Keratinocyte (primary cell): ENCODE measurements at regions not wholly inside any gene's neighbourhood (a gene's known extent, or its start where the extent isn't known, plus 50 kb on each side); places are given as distances from the start of the nearest gene placed in this dataset.

Source experiments
- EZH2 ChIP-seq: IDR thresholded peaks from one replicate; pipeline ENCODE4 v1.6.1; 2012; ENCODE audit warnings: inconsistent platforms, mild to moderate bottlenecking, low read length, moderate library complexity
- TF ChIP-seq, protein P1 (sequence below), 3 experiments: IDR thresholded peaks in 1 of 3; conservative IDR thresholded peaks in 1 of 3; optimal IDR thresholded peaks in 1 of 3; 2 replicates in 2 of 3; 3 replicates in 1 of 3; pipeline versions ENCODE3 to v1.5.1; 2011; ENCODE audit warnings: low read length in 3 of 3, mild to moderate bottlenecking in 3 of 3, moderate library complexity in 2 of 3, control low read depth in 1 of 3, inconsistent platforms in 1 of 3; ENCODE audit not compliant: insufficient read depth in 2 of 3; ENCODE audit errors: extremely low read depth in 1 of 3

DNA sequence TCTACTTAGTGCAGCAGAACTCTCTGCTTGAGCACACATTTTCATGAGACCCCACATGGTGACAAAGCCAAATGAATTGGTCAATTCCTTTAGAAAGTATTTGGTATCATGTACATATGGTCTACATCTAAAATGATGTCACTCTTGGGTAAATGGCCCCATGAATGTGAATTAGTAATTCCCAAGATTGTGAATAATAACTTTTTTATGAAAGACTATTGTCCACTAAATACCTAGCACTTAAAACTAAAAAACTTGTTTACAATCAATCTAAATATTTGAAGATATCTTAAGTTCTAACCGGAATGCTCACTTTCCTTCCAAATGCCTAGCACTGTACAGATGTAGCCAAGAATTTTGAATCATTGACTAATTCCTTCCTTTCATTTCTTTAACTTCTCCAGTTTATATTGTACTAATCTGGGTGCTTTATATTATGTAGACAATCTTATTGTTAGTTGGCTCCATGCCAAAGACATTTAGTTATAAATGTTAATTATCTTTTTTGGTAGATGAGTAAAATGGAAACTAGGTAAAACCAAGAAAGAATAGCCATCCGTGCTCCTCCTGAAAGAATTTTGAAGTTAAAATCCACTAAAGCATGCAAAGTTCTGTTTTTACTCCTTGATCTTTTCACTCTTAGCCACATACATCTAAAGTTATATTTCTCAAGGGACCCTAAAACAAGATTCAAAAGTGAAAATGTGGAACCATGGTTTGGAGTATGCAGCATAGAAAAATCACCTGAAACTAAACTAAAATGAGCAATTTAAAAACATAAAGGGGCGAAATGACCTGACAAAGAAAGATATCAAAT lies 145.0 kb upstream of the ARHGAP20 start:
- TF ChIP-seq, protein P1, sequence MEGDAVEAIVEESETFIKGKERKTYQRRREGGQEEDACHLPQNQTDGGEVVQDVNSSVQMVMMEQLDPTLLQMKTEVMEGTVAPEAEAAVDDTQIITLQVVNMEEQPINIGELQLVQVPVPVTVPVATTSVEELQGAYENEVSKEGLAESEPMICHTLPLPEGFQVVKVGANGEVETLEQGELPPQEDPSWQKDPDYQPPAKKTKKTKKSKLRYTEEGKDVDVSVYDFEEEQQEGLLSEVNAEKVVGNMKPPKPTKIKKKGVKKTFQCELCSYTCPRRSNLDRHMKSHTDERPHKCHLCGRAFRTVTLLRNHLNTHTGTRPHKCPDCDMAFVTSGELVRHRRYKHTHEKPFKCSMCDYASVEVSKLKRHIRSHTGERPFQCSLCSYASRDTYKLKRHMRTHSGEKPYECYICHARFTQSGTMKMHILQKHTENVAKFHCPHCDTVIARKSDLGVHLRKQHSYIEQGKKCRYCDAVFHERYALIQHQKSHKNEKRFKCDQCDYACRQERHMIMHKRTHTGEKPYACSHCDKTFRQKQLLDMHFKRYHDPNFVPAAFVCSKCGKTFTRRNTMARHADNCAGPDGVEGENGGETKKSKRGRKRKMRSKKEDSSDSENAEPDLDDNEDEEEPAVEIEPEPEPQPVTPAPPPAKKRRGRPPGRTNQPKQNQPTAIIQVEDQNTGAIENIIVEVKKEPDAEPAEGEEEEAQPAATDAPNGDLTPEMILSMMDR (optimal IDR thresholded peaks at IDR 0.05 in 1 of 3, IDR thresholded peaks at IDR 0.05 in 1 of 3, conservative IDR thresholded peaks at IDR 0.05 in 1 of 3; ENCODE audit: extremely low read depth in 1 of 3, insufficient read depth in 2 of 3, low read length in 3 of 3), result no peak
- TF ChIP-seq EZH2, result no peak
